G401.6 (cell line): ENCODE measurements at regions not wholly inside any gene's neighbourhood (a gene's known extent, or its start where the extent isn't known, plus 50 kb on each side); places are given as distances from the start of the nearest gene placed in this dataset.

Experiments used
- FAIRE-seq: peaks from 2 replicates; lab custom pipeline; 2012; peaks lifted over from hg19 to GRCh38; lab: Jason Lieb, UNC

GRCh38 chr15:85307687-85308045 lies 72.7 kb upstream of the AKAP13 start:
- no peak for FAIRE-seq

GRCh38 chr15:85311647-85312046 lies 68.8 kb upstream of the AKAP13 start:
- FAIRE-seq = no peak

- no peak for FAIRE-seq
Measured at GRCh38 chr15:85312486-85312885, 67.9 kb upstream of the AKAP13 start.

GRCh38 chr15:85312929-85313331 lies 67.5 kb upstream of the AKAP13 start:
- peak; percentile 100 for FAIRE-seq

GRCh38 chr15:85313339-85313738 lies 67.1 kb upstream of the AKAP13 start:
- no peak for FAIRE-seq

- FAIRE-seq = peak; percentile 92
Measured at GRCh38 chr15:85314146-85314545, 66.3 kb upstream of the AKAP13 start.

GRCh38 chr15:85314633-85315032 lies 65.8 kb upstream of the AKAP13 start:
- FAIRE-seq = no peak

GRCh38 chr15:85316244-85316934 lies 64.0 kb upstream of the AKAP13 start:
- peak; percentile 96 for FAIRE-seq

- peak; percentile 78 for FAIRE-seq
Measured at GRCh38 chr15:85318048-85318731, 62.2 kb upstream of the AKAP13 start.

GRCh38 chr15:85318732-85319076 lies 61.7 kb upstream of the AKAP13 start:
- no peak for FAIRE-seq

- FAIRE-seq = peak; percentile 61
Measured at GRCh38 chr15:85324202-85324601, 56.2 kb upstream of the AKAP13 start.

GRCh38 chr15:85325834-85326233 lies 54.6 kb upstream of the AKAP13 start:
- no peak for FAIRE-seq

- FAIRE-seq = peak; percentile 11
Measured at GRCh38 chr15:85326291-85326690, 54.1 kb upstream of the AKAP13 start.

GRCh38 chr15:85327820-85328219 lies 52.6 kb upstream of the AKAP13 start:
- peak; percentile 98 for FAIRE-seq

- FAIRE-seq = peak; percentile 78
Measured at GRCh38 chr15:85329561-85330422, 50.6 kb upstream of the AKAP13 start.
